ENCODE measurements at regions not wholly inside any gene's neighbourhood (a gene's known extent, or its start where the extent isn't known, plus 50 kb on each side); places are given as distances from the start of the nearest gene placed in this dataset.
"Not testable (repeated sequence)": the region's sequence is repeated elsewhere in the genome, so short reads cannot be mapped to it uniquely, and the experiment has no call there.

GRCh38 chr5:136615251-136616119 is 250.1 kb upstream of the TRPC7 start:
- no peak for DNase-seq

DNA sequence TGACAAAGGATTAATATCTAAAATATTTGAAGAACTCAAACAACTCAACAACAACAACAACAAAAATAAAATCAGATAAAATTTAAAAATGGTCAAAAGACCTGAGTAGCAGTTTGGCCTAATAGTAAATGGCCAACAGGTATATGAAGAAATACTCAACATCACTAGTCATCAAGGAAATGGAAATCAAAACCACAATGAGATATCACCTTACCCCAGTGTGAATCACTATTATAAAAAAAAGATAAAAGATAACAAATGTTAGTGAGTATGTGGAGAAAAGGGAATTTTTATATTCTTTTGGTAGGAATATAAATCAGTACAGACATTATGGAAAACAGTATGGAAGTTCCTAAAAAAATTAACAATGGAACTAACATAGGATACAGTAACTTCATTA is 247.9 kb upstream of the TRPC7 start:
- DNase-seq = no peak

DNA sequence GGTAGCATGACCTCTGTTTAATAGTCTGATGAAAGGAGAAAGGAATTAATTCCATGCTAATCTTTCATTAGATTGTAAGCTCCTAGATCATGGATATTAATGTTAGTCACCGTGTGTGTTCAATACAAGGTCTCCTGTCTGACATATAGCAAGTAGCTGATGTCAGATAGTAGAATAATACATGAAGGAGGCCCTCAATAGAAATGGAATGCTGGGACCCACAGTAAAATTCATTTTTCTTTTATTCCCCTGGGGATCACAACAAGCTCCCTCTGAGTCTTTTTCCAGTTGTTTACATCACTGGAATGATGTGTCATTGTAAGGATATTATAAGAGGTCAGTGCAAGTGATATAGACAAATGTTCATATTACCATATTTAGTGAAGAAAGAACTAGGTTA is 240.3 kb upstream of the TRPC7 start:
- DNase-seq = no peak

DNA sequence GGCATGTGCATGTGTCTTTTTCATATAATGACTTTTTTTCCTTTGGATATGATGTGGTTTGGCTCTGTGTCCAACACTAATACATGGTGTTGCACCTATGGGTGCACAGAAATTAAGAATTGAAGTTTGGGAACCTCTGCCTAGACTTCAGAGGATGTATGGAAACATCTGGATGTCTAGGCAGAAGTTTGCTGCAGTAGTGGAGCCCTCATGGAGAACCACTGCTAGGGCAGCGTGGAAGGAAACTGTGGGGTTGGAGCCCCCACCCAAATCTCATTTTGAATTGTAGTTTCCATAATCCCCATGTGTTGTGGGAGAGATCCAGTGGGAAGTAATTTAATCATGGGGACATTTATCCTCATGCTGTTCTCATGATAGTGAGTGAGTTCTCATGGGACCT is 235.0 kb upstream of the TRPC7 start:
- DNase-seq = no peak

GRCh38 chr5:136598802-136599404 is 233.6 kb upstream of the TRPC7 start:
- no peak for DNase-seq

DNA sequence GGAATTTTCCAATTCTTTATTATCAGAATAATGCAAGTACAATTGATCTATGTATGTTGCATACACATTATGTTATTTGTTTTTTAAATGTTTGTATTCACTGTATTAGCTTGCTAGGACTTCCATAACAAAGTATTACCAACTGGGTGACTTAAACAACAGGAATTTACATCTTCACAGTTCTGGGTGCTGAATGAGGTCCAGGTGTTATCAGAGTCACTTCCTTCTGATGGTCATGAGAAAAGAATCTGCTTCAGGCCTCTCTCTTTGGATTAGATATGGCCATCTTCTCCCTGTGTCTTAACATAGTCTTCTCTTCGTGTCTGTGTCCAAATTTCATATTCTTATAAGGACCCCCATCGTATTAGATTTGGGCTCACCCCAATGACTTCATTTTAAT is 229.1 kb upstream of the TRPC7 start:
- DNase-seq = no peak

- DNase-seq = no peak
These were observed 225.2 kb upstream of the TRPC7 start for GRCh38 chr5:136590581-136590980.

GRCh38 chr5:136586196-136586595 is 220.9 kb upstream of the TRPC7 start:
- DNase-seq = no peak

GRCh38 chr5:136584474-136584873 is 219.1 kb upstream of the TRPC7 start:
- no peak for DNase-seq

DNA sequence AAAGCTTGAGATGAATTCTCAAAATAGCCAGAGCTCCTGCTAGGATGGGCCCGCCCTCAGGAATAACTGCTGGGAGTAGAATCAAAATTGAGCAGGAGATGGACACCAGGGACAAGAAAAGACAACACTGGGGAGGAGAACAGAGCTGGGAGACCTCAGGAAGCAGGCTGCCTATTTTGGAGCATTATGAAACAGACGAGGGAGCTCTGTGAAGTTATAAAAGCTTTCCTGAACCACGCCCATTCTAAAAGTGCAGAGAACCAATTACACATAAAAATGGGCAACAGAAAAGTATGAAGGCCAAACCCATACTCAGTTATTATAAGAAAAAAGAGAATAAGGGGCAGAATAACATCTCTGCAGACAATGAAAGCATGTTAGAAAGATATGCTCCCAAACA is 213.9 kb upstream of the TRPC7 start:
- DNase-seq = no peak

DNA sequence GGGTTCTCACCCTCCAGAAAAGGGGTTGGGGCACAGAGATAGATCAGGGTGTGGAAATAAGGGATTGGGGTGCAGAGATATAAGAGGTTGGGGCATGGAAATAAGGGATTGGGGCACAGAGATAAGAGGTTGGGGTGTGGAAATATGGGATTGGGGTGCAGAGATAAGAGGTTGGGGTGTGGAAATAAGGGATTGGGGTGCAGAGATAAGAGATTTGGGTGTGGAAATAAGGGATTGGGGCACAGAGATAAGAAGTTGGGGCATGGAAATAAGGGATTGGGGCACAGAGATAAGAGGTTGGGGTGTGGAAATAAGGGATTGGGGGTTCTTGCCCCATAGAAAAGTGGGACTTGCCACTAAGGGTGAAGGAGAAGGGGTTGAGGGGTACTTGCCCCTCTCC is 204.5 kb upstream of the TRPC7 start:
- not testable (repeated sequence) for DNase-seq

- DNase-seq = not testable (repeated sequence)
These were observed 200.1 kb upstream of the TRPC7 start for GRCh38 chr5:136565457-136565856.

GRCh38 chr5:136565050-136565449 is 199.7 kb upstream of the TRPC7 start:
- peak; percentile 16 for DNase-seq

DNA sequence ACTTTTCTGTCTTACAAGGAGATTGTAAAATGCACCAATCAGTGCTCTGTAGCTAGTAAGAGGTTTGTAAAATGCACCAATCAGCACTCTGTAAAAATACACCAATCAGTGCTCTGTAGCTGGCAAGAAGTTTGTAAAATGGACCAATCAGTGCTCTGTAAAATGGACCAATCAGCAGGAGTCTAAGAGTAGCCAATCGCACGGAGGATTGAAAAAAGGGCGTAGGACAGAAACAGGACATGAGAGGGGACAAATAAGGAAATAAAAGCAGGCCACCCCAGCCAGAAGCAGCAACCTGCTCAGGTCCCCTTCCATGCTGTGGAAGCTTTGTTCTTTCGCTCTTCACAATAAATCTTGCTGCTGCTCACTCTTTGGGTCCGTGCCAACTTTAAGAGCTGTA is 199.1 kb upstream of the TRPC7 start:
- DNase-seq = not testable (repeated sequence)

- peak; percentile 19 for DNase-seq
These were observed 198.1 kb upstream of the TRPC7 start for GRCh38 chr5:136563489-136563888.

- no peak for DNase-seq
These were observed 194.8 kb upstream of the TRPC7 start for GRCh38 chr5:136560126-136560525.

DNA sequence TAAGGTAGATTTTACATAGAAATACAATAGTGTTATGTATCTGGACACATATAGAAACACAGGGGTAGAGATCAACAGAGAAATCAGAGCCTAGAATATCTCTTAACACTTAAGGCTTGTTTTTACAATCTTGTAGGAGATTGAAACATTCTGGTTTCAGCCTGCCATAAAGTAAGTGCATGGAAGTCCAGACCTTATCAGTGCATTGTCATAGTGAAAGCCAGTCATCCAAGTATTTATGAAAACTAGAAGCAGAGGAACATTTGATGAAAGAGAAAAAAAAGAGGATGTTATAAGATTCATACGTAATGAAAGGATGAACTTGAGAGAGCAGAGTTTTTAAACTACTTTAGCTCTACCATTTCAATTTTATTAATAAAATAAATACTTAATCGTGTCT is 194.3 kb upstream of the TRPC7 start:
- no peak for DNase-seq

DNA sequence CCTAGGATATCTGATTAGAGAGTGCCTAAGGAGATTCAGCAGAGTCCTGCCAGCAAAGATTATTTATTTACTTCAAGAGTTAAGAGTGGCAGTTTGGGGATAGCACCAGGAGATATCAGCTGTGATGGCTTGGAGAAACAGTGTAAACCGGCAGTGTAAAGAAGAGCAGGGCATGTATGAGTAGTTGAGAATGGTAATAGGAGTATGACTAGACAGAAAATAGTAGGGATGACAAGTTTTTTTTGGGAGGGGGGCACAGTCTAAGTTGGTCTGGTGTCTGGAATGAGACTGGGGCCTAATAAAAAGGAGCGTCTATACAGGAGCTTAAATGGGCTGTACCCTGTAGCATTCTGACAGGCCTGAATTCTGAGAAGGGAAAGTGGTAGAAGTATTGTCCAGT is 181.8 kb upstream of the TRPC7 start:
- not testable (repeated sequence) for DNase-seq

DNA sequence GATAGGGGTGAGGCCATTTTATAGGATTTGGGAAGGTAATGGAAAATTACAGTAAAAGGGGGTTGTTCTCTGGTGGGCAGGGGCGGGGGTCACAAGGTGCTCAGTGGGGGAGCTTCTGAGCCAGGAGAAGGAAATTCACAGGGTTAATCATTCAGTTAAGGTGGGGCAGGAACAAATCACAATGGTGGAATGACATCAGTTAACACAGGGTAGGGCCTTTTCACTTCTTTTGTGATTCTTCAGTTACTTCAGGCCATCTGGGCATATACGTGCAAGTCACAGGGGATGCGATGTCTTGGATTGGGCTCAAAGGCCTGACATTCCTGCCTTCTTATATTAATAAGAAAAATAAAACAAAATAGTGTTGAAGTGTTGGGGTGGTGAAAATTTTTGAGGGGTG is 181.1 kb upstream of the TRPC7 start:
- not testable (repeated sequence) for DNase-seq

DNA sequence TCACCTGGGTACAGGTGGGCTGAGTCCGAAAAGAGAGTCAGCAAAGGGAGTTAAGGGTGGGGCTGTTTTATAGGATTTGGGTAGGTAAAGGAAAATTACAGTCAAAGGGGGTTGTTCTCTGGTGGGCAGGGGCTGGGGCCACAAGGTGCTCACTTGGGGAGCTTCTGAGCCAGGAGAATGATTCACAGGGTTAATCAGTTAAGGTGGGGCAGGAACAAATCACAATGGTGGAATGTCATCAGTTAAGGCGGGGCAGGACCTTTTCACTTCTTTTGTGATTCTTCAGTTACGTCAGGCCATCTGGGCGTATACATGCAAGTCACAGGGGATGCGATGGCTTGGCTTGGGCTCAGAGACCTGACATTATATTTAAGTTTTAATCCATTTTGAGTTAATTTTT is 179.7 kb upstream of the TRPC7 start:
- not testable (repeated sequence) for DNase-seq

DNA sequence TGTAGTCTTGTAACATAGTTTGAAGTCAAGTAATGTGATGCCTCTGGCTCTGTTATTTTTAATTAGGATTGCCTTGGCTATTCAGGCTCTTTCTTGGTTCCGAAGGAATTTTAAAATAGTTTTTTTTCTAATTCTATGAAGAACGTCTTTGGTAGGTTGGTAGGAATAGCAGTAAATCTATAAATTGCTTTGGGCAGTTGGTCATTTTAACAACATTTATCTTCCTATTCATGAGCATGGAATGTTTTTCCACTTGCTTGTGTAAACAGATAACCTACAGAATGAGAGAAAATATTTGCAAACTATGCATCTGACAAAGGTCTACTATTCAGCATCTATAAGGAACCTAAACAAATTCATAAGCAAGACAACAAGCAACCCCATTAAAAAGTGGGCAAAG is 173.2 kb upstream of the TRPC7 start:
- no peak for DNase-seq

DNA sequence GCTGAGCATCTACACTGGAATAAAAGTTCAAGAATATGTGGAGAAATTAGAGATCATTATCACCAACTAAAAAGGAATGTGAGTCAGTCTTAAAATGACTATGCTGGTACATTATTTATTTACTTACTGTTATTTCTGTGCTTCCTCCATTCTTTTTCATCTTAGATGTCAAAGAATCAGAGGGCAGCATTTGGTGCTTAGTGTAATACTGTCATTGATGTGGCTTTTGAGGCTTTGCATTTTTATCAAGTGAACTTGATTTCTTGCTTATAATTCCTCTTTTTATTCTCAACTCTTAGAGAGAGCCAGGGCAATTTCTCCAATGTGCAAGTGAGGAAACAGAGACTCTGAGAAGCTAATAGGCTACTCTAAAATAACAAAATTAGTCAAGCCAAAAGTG is 163.7 kb upstream of the TRPC7 start:
- DNase-seq = no peak

DNA sequence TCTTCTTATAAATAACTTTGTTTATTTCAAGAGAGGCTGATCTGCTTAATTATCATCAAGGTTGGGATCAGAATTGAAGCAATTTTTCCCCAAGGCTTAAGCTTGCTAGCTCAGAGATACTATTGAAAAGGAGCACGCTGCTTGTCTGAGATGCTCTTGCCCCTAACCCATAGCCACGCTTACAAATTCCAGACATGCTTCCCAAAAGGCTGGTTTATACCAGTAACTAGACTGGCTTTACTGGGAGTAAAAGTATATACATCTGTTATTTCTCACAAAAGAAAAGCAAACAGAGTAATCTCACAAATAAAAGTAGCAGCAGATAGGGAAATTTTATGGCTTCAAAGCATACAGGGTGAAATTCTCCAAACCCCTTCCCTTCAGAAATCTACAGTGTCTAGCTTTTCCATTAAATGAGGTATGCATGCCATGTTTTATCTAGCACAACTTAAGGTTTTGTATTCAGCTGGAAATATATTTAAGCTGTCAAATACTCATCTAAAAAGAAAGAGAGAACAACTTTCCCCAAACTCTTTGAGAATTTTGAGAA is 163.2 kb upstream of the TRPC7 start:
- DNase-seq = no peak

DNA sequence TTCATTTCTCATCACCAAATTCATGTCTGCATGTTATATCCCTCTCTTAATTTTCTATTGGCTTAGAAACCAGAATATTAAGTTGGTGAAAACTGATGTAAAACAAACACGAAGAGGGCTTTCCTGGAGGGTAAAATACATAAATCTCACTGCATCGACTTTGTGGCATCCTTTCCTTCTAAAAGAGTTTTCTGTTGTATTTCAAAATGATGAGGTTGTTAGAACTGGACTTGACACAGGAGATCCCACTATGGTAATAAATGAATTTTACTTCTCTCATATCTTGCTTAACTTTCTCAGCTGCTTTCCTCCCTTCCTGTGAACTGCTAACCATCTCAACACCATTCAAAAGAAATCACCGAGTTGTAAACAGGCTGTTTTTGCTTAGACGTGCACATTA is 162.0 kb upstream of the TRPC7 start:
- DNase-seq = no peak
